H1 (cell line): ENCODE measurements at regions not wholly inside any gene's neighbourhood (a gene's known extent, or its start where the extent isn't known, plus 50 kb on each side); places are given as distances from the start of the nearest gene placed in this dataset.
A peak's percentile ranks its signal among the peaks of the same experiment; 100 is the strongest.

Experiments used
- CTCF ChIA-PET: fragments of 300-600 bp; sonication (Branson Sonifier 250); formaldehyde crosslinking; loops from one replicate; lab custom pipeline; 2021; ENCODE audit not compliant: partially characterized antibody; lab: Charles Lee
- POLR2A ChIA-PET: fragments of 300-600 bp; sonication (Branson Sonifier 250); formaldehyde crosslinking; loops from one replicate; lab custom pipeline; 2021; ENCODE audit warnings: inconsistent platforms; ENCODE audit not compliant: partially characterized antibody; lab: Charles Lee
- DNase-seq, 2 experiments: peaks; one replicate each; pipeline versions ENCODE4 v3.0.0 to v3.0.0-alpha.2; 2010 to 2022; ENCODE audit warnings: low spot score in 2 of 2, low read depth in 1 of 2, mixed read lengths in 1 of 2
- FAIRE-seq: peaks from 2 replicates; lab custom pipeline; 2011; peaks lifted over from hg19 to GRCh38; lab: Jason Lieb, UNC
- H2AFZ ChIP-seq: 2 replicates; pipeline ENCODE4 v1.8.1; 2012; ENCODE audit warnings: low read length, inconsistent platforms
- H2AK5ac ChIP-seq: 2 replicates; pipeline ENCODE4 v1.6.1; 2013; ENCODE audit warnings: low read depth, low read length
- H2BK120ac ChIP-seq: replicated peaks from 2 replicates; pipeline ENCODE3; 2013; ENCODE audit warnings: low read depth, low read length, inconsistent platforms
- H2BK12ac ChIP-seq: 2 replicates; pipeline ENCODE4 v1.6.1; 2013; ENCODE audit warnings: low read depth, low read length
- H2BK15ac ChIP-seq: 2 replicates; pipeline ENCODE4 v1.6.1; 2013; ENCODE audit warnings: low read length
- H2BK20ac ChIP-seq: 2 replicates; pipeline ENCODE4 v1.6.1; 2013; ENCODE audit warnings: low read length
- H2BK5ac ChIP-seq: 2 replicates; pipeline ENCODE4 v1.6.1; 2013; ENCODE audit warnings: low read depth, low read length
- H3K14ac ChIP-seq: 2 replicates; pipeline ENCODE4 v1.6.1; 2013; ENCODE audit warnings: inconsistent platforms; ENCODE audit not compliant: insufficient read length
- H3K18ac ChIP-seq: 2 replicates; pipeline ENCODE4 v1.6.1; 2013; ENCODE audit warnings: low read length; ENCODE audit errors: extremely low read depth
- H3K23ac ChIP-seq: 2 replicates; pipeline ENCODE4 v1.6.1; 2013; ENCODE audit warnings: inconsistent platforms; ENCODE audit not compliant: insufficient read length
- H3K23me2 ChIP-seq: 2 replicates; pipeline ENCODE4 v1.6.1; 2013; ENCODE audit warnings: low read depth, low read length
- H3K27ac ChIP-seq: 2 replicates; pipeline ENCODE4 v1.6.1; 2011; ENCODE audit warnings: low read depth, low read length, inconsistent platforms
- H3K27me3 ChIP-seq, 4 experiments: replicated peaks in 1 of 4; 1 replicate in 1 of 4; 2 replicates in 3 of 4; pipeline versions ENCODE4 v1.6.1 to v1.8.1; 2011 to 2013; ENCODE audit warnings: low read length in 3 of 4, mild to moderate bottlenecking in 3 of 4, inconsistent platforms in 2 of 4, mixed read lengths in 2 of 4, moderate library complexity in 1 of 4; ENCODE audit not compliant: control insufficient read depth in 3 of 4, insufficient read depth in 3 of 4; ENCODE audit errors: extremely low read depth in 1 of 4
- H3K36me3 ChIP-seq, 4 experiments: 2 replicates each; pipeline versions ENCODE4 v1.6.1 to v1.8.1; 2011 to 2013; ENCODE audit warnings: mild to moderate bottlenecking in 4 of 4, low read length in 3 of 4, moderate library complexity in 2 of 4, control low read depth in 1 of 4, inconsistent platforms in 1 of 4; ENCODE audit not compliant: insufficient read depth in 4 of 4, control insufficient read depth in 2 of 4
- H3K4ac ChIP-seq: replicated peaks from 2 replicates; pipeline ENCODE3; 2013; ENCODE audit warnings: low read length, low read depth, mixed read lengths, inconsistent platforms; ENCODE audit not compliant: insufficient read length
- H3K4me1 ChIP-seq, 4 experiments: replicated peaks in 1 of 4; 1 replicate in 1 of 4; 2 replicates in 3 of 4; pipeline versions ENCODE4 v1.6.1 to v1.8.1; 2011 to 2013; ENCODE audit warnings: low read length in 3 of 4, inconsistent platforms in 2 of 4, mixed read lengths in 1 of 4; ENCODE audit not compliant: insufficient read depth in 4 of 4, control insufficient read depth in 3 of 4
- H3K4me2 ChIP-seq, 2 experiments: 2 replicates each; pipeline versions ENCODE4 v1.6.1 to v1.8.1; 2011 to 2013; ENCODE audit warnings: low read depth in 2 of 2, low read length in 2 of 2, control low read depth in 1 of 2, inconsistent platforms in 1 of 2, mild to moderate bottlenecking in 1 of 2; ENCODE audit not compliant: insufficient read depth in 1 of 2
- H3K4me3 ChIP-seq, 4 experiments: fragments of 200-600, 300-600 bp in 1 of 4; sonication (generic), shearing (Covaris generic), sonication (Bioruptor Twin) in 1 of 4; 2 replicates each; pipeline versions ENCODE4 v1.5.1 to v1.8.1; 2011 to 2016; ENCODE audit warnings: low read length in 4 of 4, low read depth in 3 of 4, control low read depth in 2 of 4, inconsistent platforms in 2 of 4, mild to moderate bottlenecking in 2 of 4, mixed read lengths in 1 of 4, moderate library complexity in 1 of 4; ENCODE audit not compliant: insufficient read depth in 2 of 4; ENCODE audit errors: extremely low read depth in 1 of 4
- H3K56ac ChIP-seq: replicated peaks from 2 replicates; pipeline ENCODE3; 2013; ENCODE audit warnings: low read depth, mild to moderate bottlenecking, mixed read lengths, low read length, inconsistent platforms; ENCODE audit not compliant: insufficient read length
- H3K79me1 ChIP-seq: 2 replicates; pipeline ENCODE4 v1.6.1; 2013; ENCODE audit warnings: low read depth, low read length, control low read depth
- H3K79me2 ChIP-seq, 2 experiments: 2 replicates each; pipeline versions ENCODE4 v1.6.1 to v1.8.1; 2012 to 2013; ENCODE audit warnings: low read length in 2 of 2, mild to moderate bottlenecking in 2 of 2, inconsistent platforms in 1 of 2; ENCODE audit not compliant: insufficient read depth in 2 of 2, control insufficient read depth in 1 of 2
- H3K9ac ChIP-seq, 4 experiments: replicated peaks in 1 of 4; 1 replicate in 1 of 4; 2 replicates in 3 of 4; pipeline versions ENCODE4 v1.6.1 to v1.8.1; 2011 to 2013; ENCODE audit warnings: low read depth in 3 of 4, low read length in 3 of 4, control low read depth in 2 of 4, mild to moderate bottlenecking in 2 of 4, moderate library complexity in 2 of 4, inconsistent platforms in 1 of 4; ENCODE audit errors: extremely low read depth in 1 of 4
- H3K9me3 ChIP-seq, 2 experiments: 2 replicates each; pipeline versions ENCODE4 v1.6.1 to v1.8.1; 2012 to 2013; ENCODE audit warnings: mild to moderate bottlenecking in 2 of 2, moderate library complexity in 2 of 2, control low read depth in 1 of 2, inconsistent platforms in 1 of 2, low read depth in 1 of 2, low read length in 1 of 2, mixed read lengths in 1 of 2; ENCODE audit not compliant: insufficient read depth in 2 of 2
- H4K20me1 ChIP-seq, 2 experiments: replicated peaks in 1 of 2; 2 replicates each; pipeline versions ENCODE3 to v1.8.1; 2011 to 2013; ENCODE audit warnings: inconsistent platforms in 2 of 2, low read length in 2 of 2, mild to moderate bottlenecking in 1 of 2; ENCODE audit not compliant: insufficient read depth in 2 of 2, control insufficient read depth in 1 of 2
- H4K5ac ChIP-seq: 2 replicates; pipeline ENCODE4 v1.6.1; 2013; ENCODE audit warnings: low read length, low read depth, mixed read lengths, inconsistent platforms; ENCODE audit not compliant: insufficient read length
- H4K8ac ChIP-seq: 2 replicates; pipeline ENCODE4 v1.8.0; 2013; ENCODE audit warnings: mild to moderate bottlenecking, moderate library complexity, low read length, inconsistent platforms; ENCODE audit not compliant: insufficient read depth; ENCODE audit errors: extremely low read depth
- H4K91ac ChIP-seq: replicated peaks from 2 replicates; pipeline ENCODE3; 2013; ENCODE audit warnings: low read length, mixed read lengths, inconsistent platforms; ENCODE audit not compliant: insufficient read length
- RAD21 ChIP-seq, 2 experiments: IDR thresholded peaks in 1 of 2; conservative IDR thresholded peaks in 1 of 2; 2 replicates each; pipeline ENCODE4 v1.6.1; 2011; ENCODE audit warnings: low read depth in 2 of 2, low read length in 2 of 2, improper control_type of control experiment in 1 of 2, inconsistent platforms in 1 of 2, mild to moderate bottlenecking in 1 of 2, moderate library complexity in 1 of 2
- RBBP5 ChIP-seq: IDR thresholded peaks from 2 replicates; pipeline ENCODE4 v1.7.1; 2012; ENCODE audit warnings: low read depth, mild to moderate bottlenecking, inconsistent platforms, low read length, moderate library complexity, borderline replicate concordance
- WGBS, 2 experiments: shearing (Covaris generic) in 1 of 2; methylation state at CpG; one replicate each; pipeline versions ENCODE4 v1.1.6 to v1.1.7; 2013 to 2015; ENCODE audit warnings: low lambda C conversion rate in 2 of 2, mixed read lengths in 2 of 2, inconsistent platforms in 1 of 2, low coverage in 1 of 2, missing lambda C conversion rate in 1 of 2; ENCODE audit not compliant: insufficient replicate concordance in 2 of 2, insufficient coverage in 1 of 2, insufficient read length in 1 of 2; ENCODE audit errors: extremely low coverage in 1 of 2, missing lambda C conversion rate in 1 of 2; 5-methylcytosine and 5-hydroxymethylcytosine counted together
- TF ChIP-seq, protein P1 (sequence below), 3 experiments: IDR thresholded peaks; 1 replicate in 2 of 3; 2 replicates in 1 of 3; pipeline versions ENCODE4 v1.5.1 to v1.6.1; 2011; ENCODE audit warnings: low read length in 3 of 3, mild to moderate bottlenecking in 3 of 3, inconsistent platforms in 2 of 3, low read depth in 1 of 3, moderate library complexity in 1 of 3; ENCODE audit not compliant: insufficient read depth in 1 of 3; ENCODE audit errors: control extremely low read depth in 1 of 3

DNA sequence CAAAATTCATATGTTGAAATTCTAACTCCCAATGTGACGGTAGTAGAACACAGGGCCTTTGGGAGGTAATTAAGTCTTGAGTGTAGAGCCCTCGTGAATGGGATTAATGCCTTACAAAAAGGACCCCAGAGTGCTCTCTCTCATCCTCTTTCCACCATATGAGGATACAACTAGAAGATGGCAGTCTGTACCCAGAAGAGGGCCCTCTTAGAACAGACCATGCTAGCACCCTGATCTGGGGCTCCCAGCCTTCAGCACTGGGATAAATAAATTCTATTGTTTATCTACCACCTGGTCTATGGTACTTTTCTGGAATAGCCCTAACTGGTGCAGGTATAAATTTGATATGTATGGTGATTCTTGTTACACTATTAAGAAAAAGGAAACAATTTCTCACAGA lies 332.3 kb downstream of the BRINP1 start:
- no peak overlapping the region for H3K4me3 ChIP-seq
- ChIA-PET CTCF (interaction anchor here (1.4 kb wide), 1 partner anchor 9 kb away, joined by 3 read pairs; no protein-coding TSS in a partner anchor), POLR2A (no interaction called here)
- no peak overlapping the region for H4K8ac ChIP-seq
- H2BK5ac ChIP-seq, result no peak overlapping the region
- H3K56ac ChIP-seq, result no peak overlapping the region
- H2AFZ ChIP-seq, result no peak overlapping the region
- H3K27me3 ChIP-seq, result no peaks in the 10 kb centered on the region
- no peaks in the 10 kb centered on the region for H3K23me2 ChIP-seq
- no peak overlapping the region for H3K4ac ChIP-seq
- no peaks in the 10 kb centered on the region for H3K4me1 ChIP-seq
- H2BK15ac ChIP-seq, result no peak overlapping the region
- no peak overlapping the region for H2BK12ac ChIP-seq
- 81% methylated on average over 2 of the region's 2 CpGs; no CpG with 5 or more reads in 1 of the 2 experiments for WGBS, 2 experiments
- H3K79me2 ChIP-seq, result no peaks in the 10 kb centered on the region
- H3K9ac ChIP-seq, result no peak overlapping the region
- no peak overlapping the region for H2AK5ac ChIP-seq
- no peak overlapping the region for H2BK120ac ChIP-seq
- H3K18ac ChIP-seq, result no peak overlapping the region
- no peak overlapping the region for H3K4me2 ChIP-seq
- no peak overlapping the region for H2BK20ac ChIP-seq
- H4K91ac ChIP-seq, result no peak overlapping the region
- no peak overlapping the region for H4K5ac ChIP-seq
- no peak overlapping the region for H3K23ac ChIP-seq
- H3K9me3 ChIP-seq, result no peaks in the 10 kb centered on the region
- DNase-seq, result no peak
- H4K20me1 ChIP-seq, result no peaks in the 10 kb centered on the region
- FAIRE-seq, result no peak
- H3K79me1 ChIP-seq, result no peaks in the 10 kb centered on the region
- no peaks in the 10 kb centered on the region for H3K36me3 ChIP-seq
- TF ChIP-seq, protein P1, sequence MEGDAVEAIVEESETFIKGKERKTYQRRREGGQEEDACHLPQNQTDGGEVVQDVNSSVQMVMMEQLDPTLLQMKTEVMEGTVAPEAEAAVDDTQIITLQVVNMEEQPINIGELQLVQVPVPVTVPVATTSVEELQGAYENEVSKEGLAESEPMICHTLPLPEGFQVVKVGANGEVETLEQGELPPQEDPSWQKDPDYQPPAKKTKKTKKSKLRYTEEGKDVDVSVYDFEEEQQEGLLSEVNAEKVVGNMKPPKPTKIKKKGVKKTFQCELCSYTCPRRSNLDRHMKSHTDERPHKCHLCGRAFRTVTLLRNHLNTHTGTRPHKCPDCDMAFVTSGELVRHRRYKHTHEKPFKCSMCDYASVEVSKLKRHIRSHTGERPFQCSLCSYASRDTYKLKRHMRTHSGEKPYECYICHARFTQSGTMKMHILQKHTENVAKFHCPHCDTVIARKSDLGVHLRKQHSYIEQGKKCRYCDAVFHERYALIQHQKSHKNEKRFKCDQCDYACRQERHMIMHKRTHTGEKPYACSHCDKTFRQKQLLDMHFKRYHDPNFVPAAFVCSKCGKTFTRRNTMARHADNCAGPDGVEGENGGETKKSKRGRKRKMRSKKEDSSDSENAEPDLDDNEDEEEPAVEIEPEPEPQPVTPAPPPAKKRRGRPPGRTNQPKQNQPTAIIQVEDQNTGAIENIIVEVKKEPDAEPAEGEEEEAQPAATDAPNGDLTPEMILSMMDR (IDR thresholded peaks at IDR 0.05; ENCODE audit: control extremely low read depth in 1 of 3, insufficient read depth in 1 of 3, low read depth in 1 of 3, low read length in 3 of 3), result peak in 2 of 3 experiments; percentile 21 to 43; a peak in 2 of 4 replicates
- no peak for TF ChIP-seq RBBP5
- TF ChIP-seq RAD21 (IDR thresholded peaks at IDR 0.05 in 1 of 2, conservative IDR thresholded peaks at IDR 0.05 in 1 of 2; ENCODE audit: low read depth in 2 of 2, low read length in 2 of 2), result peak; percentile 66 to 80
- H3K14ac ChIP-seq, result no peak overlapping the region
- H3K27ac ChIP-seq, result no peak overlapping the region
